EL (cell line): ENCODE measurements at regions not wholly inside any gene's neighbourhood (a gene's known extent, or its start where the extent isn't known, plus 50 kb on each side); places are given as distances from the start of the nearest gene placed in this dataset.

Source experiments
- DNase-seq: peaks from one replicate; pipeline ENCODE4 v3.0.0-alpha.2; 2016

GRCh38 chr15:47998619-47999019 lies 122.2 kb upstream of the SLC24A5 start:
- no peak for DNase-seq

- no peak for DNase-seq
These were observed 119.3 kb upstream of the SLC24A5 start for GRCh38 chr15:48001393-48002039.

- no peak for DNase-seq
These were observed 118.0 kb upstream of the SLC24A5 start for GRCh38 chr15:48002767-48003166.

DNA sequence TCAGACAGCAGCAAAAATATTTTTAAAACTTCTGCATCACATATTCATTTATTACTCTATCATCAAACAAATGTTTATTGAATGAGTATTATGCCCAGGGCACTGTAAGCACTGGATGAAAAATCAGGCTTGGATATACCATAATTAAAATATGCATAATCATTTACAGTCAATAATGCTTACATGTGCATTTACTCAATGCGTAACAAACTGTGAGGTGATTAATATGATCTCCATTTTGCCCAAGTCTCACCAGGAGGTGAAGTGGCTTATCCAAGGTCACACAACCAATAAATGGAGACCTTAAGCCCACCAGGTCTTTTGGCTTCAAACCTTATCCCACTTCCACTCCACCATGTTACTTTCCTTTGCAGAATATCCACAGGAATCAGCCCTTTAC lies 117.3 kb upstream of the SLC24A5 start:
- no peak for DNase-seq

GRCh38 chr15:48005077-48005476 lies 115.7 kb upstream of the SLC24A5 start:
- no peak for DNase-seq

DNA sequence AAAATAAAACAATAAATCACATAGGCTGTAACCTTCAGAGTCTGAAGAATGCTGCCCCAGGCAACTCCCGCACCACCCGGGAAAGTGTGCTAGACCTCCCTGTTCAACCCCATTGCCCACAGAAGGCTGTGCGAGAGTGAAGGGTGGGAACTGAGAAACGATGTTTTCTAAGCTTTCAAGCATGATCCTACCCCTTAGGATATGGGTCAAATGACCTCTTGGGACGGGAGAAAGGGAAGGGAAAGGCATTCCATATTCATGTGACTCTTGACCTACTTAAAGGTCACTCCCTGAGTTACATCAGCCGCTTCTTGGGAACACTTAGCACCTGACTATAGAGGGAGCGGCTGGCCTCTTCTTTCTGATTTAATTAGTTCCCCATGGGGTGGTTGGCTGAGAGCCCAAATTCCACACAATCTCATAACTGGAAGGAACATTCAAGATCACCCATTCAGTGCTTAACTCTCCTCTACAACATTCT lies 114.7 kb upstream of the SLC24A5 start:
- DNase-seq: peak; percentile 4

DNA sequence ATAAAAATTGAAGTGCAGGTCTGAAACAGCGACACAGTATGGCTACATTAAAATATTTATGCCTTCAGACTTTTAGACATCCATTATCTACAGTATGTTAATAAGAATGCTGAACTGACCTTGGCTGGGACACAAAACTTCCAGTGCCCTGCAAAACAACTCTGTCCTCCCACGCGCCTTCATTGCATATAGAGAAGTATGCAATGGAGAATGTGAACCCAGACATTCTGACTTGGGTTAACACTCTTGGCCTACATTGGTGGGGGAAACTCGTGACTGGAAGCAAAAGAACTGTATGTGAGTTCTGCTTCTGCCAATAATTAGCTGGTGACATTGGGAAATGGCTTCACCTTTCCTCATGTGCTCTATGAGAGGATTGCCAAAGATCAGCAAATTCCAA lies 110.5 kb upstream of the SLC24A5 start:
- DNase-seq: no peak

GRCh38 chr15:48012191-48012590 lies 108.6 kb upstream of the SLC24A5 start:
- DNase-seq: no peak

- DNase-seq: no peak
These were observed 103.9 kb upstream of the SLC24A5 start for GRCh38 chr15:48016865-48017264.

DNA sequence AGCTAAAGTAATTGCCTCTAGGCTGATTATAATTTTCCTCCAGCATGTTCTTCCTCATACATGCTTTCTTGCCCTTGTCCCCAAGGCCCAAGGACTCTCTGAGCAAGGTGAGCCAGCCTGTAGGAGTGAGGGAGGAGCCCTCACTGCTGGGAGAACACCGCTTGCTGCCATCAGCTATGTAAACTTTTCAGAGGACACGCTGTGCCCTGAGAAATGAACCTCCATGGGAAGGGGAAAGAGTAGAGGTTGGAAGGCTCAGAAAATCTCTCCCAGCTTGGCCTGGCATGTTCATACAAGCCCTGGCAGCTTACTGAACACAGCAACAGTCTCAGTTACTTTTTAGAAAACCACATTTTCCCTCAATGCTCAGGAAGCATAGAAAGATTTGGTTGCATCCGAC lies 103.0 kb upstream of the SLC24A5 start:
- DNase-seq: no peak

GRCh38 chr15:48020166-48020565 lies 100.6 kb upstream of the SLC24A5 start:
- no peak for DNase-seq

GRCh38 chr15:48021336-48022086 lies 99.3 kb upstream of the SLC24A5 start:
- DNase-seq: no peak

- no peak for DNase-seq
These were observed 95.7 kb upstream of the SLC24A5 start for GRCh38 chr15:48025118-48025517.

- DNase-seq: no peak
These were observed 92.1 kb upstream of the SLC24A5 start for GRCh38 chr15:48028712-48029111.

GRCh38 chr15:48029642-48030041 lies 91.1 kb upstream of the SLC24A5 start:
- no peak for DNase-seq

- no peak for DNase-seq
These were observed 89.3 kb upstream of the SLC24A5 start for GRCh38 chr15:48031466-48031865.

DNA sequence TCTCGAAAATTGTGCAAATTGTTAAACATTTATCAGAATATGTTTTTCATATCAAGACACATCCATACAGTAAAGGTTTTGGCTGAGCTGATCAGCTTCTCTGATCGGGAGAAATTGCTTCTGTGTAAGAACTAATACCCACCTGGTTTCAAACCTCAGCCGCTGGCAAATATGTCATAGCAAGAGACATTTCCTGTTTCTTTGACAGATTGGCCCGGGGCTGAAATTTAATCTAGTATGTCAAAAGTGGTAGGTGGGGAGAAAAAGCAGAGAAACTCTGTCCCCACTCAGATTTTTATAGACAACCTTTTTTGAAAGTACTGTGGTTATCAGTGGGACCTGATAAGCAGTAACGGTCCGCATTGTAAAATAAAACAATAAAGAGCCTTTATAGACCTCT lies 88.8 kb upstream of the SLC24A5 start:
- DNase-seq: no peak

DNA sequence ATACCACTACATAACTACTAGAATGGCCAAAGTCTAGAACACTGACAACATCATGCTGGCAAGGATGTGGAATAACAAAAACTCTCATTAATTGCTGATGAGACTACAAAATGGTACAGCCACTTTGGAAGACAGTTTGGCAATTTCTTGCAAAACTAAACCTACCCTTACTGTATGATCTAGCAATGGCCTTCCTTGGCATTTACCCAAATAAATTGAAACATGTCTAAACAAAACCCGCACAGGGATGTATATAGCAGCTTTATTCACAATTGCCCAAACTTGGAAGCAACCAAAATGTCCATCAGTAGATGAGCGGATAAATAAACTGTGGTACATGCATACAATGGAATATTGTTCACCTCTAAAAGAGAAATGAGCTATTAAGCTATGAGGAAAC lies 87.9 kb upstream of the SLC24A5 start:
- DNase-seq: no peak

- DNase-seq: no peak
These were observed 82.6 kb upstream of the SLC24A5 start for GRCh38 chr15:48038221-48038620.

GRCh38 chr15:48040166-48040817 lies 80.5 kb upstream of the SLC24A5 start:
- DNase-seq: peak; percentile 24

GRCh38 chr15:48041454-48041853 lies 79.3 kb upstream of the SLC24A5 start:
- no peak for DNase-seq

DNA sequence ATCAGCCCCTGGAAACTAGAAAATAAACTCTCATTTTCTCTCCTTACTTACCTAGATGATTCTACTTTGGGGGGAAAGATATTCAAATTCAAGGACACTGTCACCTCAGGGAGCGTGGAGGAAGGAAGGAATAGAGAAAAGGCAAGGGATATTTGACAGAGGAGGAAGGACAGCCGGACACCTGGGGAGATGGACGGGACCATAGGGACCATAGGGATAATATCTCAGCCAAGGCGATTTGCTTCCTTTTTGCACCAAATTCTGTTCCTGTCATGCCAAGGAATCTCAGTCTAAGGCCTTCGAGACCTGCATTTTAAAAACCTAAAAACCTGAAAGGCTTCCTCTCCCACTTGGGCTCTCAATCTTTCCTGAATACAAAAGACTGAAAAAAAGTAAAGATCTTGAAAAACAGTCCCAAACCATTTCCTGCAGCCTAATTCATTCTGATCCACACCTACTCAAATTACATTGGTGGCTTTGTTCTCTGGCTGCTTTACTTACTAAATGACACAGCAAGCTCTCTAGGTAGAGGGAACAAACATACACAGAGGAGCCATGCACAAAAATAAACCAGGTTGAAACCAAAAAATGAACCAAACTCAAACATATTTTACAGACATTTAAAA lies 73.9 kb upstream of the SLC24A5 start:
- DNase-seq: no peak

DNA sequence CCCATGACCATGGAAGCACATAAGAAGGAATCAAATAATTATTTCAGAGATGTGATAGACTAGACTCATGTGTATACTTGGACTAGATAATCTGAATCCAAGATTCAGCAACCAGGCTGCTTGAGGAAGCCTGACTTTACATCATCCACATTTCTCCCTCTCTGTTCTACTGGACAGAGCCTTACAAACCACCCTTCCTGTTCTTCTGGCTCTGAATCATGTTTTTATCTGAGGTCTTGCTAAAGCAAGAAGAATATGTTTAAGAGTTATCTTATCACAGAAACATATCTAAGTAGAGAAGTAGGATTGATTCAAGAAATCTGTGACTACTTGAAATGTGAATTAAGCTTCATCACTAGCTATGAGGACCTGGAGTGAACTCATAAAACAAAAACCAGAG lies 71.1 kb upstream of the SLC24A5 start:
- no peak for DNase-seq

DNA sequence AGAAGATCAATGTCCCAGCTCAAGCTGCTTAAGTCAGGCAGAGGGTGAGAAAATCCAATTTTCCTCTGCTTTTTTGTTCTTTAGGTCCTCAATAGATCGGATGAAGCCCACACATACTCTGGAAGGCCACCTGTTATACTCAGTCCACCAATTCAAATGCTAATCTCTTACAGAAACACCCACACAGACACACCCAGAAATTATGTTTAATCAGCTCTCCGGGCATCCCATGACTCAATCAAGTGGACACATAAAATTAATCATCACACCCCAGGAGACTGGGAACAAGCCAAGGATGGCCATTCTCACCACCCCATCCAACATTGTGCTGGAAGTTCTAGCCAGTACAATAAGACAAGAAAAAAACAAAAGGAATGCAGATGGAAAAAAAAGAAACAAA lies 67.8 kb upstream of the SLC24A5 start:
- peak; percentile 8 for DNase-seq
